CD4-positive, alpha-beta T cell treated with Interleukin-15 for 1 hour (primary cell): ENCODE measurements at regions not wholly inside any gene's neighbourhood (a gene's known extent, or its start where the extent isn't known, plus 50 kb on each side); places are given as distances from the start of the nearest gene placed in this dataset.

Experiments used
- DNase-seq: peaks from one replicate; pipeline ENCODE4 v3.0.0-alpha.2; 2020

- DNase-seq = no peak
These were observed 237.5 kb downstream of the MIAT start for GRCh38 chr22:26894766-26895485.

- no peak for DNase-seq
These were observed 240.0 kb downstream of the MIAT start for GRCh38 chr22:26897384-26897783.

- no peak for DNase-seq
These were observed 241.7 kb downstream of the MIAT start for GRCh38 chr22:26898946-26899605.

GRCh38 chr22:26900787-26901186 lies 243.4 kb downstream of the MIAT start:
- no peak for DNase-seq

GRCh38 chr22:26901198-26901816 lies 243.9 kb downstream of the MIAT start:
- DNase-seq = no peak

- DNase-seq = no peak
These were observed 245.1 kb downstream of the MIAT start for GRCh38 chr22:26902401-26903029.

- DNase-seq = no peak
These were observed 245.9 kb downstream of the MIAT start for GRCh38 chr22:26903030-26903856.

- DNase-seq = no peak
These were observed 247.1 kb downstream of the MIAT start for GRCh38 chr22:26904483-26904882.

- DNase-seq = no peak
These were observed 247.7 kb downstream of the MIAT start for GRCh38 chr22:26905076-26905475.

- no peak for DNase-seq
These were observed 248.3 kb downstream of the MIAT start for GRCh38 chr22:26905640-26906039.

GRCh38 chr22:26906464-26906863 lies 249.1 kb downstream of the MIAT start:
- DNase-seq = no peak

- no peak for DNase-seq
These were observed 250.0 kb downstream of the MIAT start for GRCh38 chr22:26907366-26907765.

- no peak for DNase-seq
These were observed 253.5 kb downstream of the MIAT start for GRCh38 chr22:26910845-26911244.

- no peak for DNase-seq
These were observed 255.4 kb downstream of the MIAT start for GRCh38 chr22:26912655-26913345.

- no peak for DNase-seq
These were observed 257.3 kb downstream of the MIAT start for GRCh38 chr22:26914519-26915185.

GRCh38 chr22:26916236-26916635 lies 258.8 kb downstream of the MIAT start:
- no peak for DNase-seq

- DNase-seq = no peak
These were observed 260.8 kb downstream of the MIAT start for GRCh38 chr22:26918226-26918625.

- DNase-seq = no peak
These were observed 264.3 kb downstream of the MIAT start for GRCh38 chr22:26921726-26922125.

- no peak for DNase-seq
These were observed 265.4 kb downstream of the MIAT start for GRCh38 chr22:26922806-26923205.

GRCh38 chr22:26923531-26923930 lies 266.1 kb downstream of the MIAT start:
- DNase-seq = no peak

- DNase-seq = no peak
These were observed 270.4 kb downstream of the MIAT start for GRCh38 chr22:26927821-26928220.

GRCh38 chr22:26931471-26931870 lies 274.1 kb downstream of the MIAT start:
- DNase-seq = no peak
